ENCODE measurements at regions not wholly inside any gene's neighbourhood (a gene's known extent, or its start where the extent isn't known, plus 50 kb on each side); places are given as distances from the start of the nearest gene placed in this dataset.

DNA sequence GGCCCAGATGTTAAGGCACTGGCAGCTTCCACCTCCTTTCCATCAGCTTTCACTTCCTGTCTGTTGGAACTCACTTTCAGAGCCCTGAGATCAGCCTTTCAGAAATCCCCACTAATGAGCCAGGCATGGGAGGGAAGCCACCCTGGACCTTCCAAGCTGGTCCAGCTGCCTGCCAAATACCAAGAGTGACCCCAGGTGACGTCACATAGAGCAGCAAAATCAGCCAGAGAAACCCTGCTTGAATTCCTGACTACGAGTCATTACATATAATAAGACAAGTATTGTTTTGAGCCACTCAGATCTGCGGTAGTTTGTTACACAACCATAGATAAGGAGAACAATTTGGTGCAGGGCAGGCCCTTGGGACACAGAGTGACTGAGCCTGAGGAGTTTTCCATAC is 556.0 kb upstream of the JAG1 start:
- no peak for DNase-seq

DNA sequence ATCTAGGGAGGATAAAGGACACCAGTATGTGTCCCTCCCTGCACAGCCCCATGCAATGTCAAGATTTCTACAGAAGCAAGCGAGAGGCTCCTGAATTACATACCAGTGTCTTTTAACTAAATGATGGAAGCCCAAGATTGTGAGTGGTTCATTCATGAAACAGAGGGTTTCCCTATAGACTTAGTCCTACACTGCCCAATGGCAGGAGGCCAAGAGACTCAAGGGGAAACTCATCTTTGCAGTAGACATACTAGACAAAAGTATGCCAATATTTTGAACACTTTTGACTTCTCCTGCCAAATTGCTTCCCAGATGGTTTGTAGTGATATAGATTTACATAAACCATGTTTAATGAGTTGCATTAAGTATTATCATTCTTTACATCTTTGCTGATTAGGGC is 557.2 kb upstream of the JAG1 start:
- no peak for DNase-seq

DNA sequence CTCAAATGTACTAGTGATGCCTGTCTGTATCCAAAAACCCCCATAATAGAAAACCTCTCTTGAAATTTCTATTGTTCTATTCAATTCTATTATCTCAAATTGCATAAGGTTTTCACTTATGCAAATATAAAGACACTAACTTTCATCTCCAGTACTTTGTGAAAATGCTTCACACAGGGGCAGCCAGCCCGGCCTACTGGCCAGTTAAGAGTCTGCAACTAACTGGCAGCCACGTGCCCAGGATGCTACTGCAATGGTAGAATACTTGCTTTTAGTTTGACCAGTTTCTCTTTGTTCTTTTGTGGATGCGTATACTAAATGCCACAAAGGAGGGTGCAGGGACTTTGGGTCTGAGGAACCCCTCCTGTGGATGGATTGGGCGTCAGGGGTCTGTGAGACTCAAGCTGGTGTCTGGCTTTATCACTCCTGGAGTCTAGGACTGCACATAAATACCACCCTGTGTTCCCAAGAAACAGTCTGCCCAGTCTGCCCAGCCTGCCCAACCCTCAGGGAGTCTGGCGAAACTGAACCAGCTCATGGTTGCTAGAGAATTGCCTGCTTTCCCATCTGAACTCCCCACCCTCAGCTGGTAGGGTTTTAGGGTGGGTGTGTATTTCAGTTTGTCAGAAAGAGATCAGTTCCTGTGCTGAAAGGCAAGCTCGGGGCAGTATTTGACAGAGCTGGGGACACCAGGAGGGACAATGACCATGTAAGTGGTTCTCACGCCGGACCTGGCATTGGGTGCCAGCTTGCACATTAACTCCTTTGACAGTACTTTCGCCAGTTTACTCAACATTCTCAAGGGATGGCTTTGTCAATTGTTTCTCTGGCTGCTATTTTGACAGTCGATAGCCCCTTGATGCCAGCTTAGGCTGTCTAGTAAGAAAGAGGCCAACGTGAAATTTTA is 558.2 kb upstream of the JAG1 start:
- DNase-seq: no peak

DNA sequence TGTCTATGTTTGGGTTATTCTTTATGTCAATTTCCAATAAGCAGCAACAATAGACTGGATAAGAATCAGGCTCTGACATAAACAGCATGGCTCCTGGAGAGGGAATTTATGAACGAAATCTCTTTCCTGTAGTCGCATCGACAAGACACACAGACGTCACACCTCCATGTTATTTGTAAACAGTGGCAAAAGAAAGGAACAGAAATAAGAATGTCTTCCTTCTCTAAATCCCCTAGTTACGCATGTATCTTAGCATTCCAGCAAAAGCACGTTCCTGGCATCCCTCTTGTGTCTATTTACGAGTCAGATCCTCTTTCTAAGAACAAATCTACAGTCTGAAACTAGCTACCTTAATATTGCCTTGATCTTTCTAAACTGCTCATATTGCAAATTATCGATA is 559.1 kb upstream of the JAG1 start:
- DNase-seq: no peak

DNA sequence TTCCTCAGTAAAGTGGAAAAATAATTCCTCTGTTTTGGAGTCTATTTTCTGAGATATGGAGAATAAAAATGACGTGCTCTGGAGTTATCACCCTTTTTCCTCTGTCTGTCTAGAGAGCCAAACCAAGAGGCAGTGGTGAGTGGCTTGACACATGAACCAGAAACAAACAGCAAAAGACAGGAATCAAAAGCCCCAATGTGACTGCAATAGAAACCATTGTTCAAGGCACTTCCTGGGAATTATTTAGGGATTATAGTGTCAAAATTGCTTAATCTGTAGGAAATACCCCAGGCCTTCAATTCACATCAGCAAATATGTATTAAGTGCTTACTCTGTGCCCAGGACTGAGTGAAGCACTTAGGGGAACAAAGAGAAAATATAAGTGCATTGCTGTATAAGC is 560.4 kb upstream of the JAG1 start:
- DNase-seq: no peak

DNA sequence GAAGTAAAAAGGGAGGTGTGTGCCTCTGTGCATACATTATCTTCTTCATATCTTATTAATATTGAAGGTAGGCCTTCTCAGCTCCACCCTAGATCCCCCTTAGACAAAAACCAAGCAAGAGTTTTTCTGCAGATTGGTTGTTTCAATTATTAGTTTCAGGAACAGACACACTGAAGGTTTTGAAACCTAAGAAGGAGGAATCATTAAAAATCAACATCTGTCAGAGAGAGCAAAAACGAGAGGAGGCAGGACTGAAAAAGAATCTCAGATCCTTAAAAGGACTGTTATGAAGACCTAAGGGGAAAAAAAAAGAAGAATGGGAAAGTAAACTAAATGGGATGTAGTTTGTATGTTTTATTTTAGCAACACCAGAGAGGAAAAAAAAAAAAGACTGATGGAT is 560.8 kb upstream of the JAG1 start:
- no peak for DNase-seq

DNA sequence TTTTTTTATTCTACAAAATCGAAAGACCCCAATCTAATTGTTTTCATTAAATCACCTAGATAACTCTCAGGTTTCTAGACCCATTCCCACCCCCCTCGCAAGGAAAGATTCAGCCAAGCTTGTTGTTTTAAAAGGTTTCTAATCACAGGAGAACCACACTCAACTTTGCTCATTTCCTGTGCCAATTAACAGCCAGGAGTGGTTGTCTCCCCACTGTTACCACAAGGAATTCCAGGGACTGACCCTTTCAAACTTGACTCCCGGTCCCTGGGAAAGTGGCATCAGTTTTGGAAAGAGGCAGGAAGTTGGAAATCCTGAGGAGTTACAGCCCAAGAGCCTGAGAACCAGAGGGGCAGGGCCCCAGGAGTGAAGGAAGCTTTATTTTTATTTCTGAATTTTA is 561.3 kb upstream of the JAG1 start:
- DNase-seq: no peak

DNA sequence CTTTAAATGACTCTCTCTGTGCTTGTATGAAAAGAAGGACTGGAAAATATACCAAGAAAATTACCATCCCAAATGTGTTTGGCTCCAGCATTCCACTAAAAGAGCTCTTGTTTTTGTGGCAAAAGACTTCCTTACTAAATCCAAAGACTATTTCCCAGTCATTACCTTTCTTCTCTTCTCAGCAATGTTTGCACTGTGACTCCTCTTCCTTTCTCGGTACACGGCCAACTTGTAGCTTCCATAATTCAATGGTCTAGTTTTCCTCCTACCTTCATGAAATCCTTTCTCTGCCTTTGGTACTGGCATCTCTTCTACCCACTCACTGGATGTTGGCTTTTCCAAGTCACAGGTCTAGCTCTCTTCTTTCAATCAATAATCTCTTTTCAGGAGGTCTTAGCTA is 568.5 kb upstream of the JAG1 start:
- no peak for DNase-seq

DNA sequence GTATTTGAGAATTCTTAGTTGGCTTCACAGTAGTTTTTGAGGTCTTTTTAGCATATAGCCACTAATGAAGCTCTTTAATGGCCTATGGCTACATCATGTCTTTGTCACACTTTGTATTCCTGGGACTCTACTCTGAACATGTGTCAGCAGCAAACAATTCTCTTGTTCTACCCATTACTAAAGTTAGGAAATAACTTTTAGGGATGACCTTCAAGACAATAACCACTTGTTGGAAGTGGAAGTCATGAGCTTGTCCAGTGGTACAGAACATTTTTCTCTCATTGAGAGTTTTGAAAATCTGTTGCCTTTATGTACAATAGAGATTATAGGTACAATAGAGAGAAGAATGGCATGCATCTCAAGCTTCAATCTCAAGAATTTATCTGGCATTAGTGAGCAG is 571.6 kb upstream of the JAG1 start:
- no peak for DNase-seq

DNA sequence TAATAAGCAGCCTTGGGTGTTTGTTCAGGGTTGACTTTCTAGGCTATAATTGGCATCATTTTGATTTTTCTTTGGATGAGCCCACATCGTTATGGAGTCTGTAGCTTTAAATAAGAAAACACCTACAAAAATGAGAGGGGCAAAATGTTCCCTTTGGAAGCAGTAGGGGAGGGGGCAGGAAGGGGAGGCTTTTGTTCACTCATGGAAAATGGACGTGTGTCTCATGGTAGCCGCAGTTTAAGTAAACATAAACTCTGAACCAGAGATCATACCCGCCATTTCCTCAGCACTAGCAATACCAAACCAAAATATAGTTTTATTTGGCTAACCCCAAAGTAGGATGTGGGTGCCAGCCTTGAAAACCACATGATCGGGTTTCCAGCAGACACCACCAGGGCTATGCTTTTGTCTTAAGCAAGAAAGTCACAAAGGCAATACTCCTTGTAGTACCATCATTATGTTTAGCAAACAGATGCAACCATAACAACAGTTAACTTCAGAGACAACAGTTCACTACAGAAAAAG is 572.5 kb upstream of the JAG1 start:
- no peak for DNase-seq

DNA sequence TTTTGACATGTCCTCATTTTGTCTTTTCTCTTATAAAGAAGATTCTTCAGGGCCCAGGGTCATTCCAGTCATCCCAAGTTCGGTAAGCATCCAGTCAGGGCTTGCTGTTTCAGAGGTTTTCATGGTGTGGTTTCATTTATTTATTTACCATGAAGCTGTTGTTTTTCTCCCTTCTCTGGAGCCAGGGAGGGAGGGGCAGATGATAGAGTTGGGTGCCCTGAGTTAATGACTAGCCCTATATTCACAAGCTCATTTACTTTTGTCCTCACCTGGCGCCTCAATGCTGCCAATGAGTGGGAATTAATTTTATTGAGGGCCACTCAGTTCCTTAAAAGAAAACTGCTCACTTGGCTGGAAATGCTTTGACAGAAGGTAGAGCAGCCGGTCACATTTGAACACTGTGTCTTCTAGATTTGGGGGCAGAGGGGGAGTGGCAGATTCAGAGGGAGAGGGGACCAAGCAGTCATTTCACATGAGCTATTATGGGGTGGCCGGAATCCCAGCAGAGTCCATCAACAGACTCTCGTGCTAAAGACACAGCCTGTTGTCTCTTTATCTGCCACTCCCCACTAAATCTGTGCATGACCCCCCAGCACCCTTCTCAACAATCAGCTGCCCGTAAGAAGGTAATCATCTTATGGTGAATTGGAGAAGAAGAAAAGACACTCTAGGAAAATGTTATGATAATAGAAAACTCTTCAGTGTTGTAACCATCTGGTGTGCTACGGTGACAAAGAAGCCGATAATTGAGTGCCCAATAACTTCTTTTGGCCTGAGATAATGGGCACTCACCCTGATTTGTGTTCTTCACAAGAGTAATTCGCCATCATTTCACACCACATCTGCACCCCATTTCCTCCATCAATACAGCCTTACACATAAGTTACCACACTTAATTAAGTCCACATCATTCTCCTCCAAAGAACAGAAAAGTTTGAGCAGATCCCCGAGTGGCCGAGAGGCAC is 573.5 kb upstream of the JAG1 start:
- no peak for DNase-seq

DNA sequence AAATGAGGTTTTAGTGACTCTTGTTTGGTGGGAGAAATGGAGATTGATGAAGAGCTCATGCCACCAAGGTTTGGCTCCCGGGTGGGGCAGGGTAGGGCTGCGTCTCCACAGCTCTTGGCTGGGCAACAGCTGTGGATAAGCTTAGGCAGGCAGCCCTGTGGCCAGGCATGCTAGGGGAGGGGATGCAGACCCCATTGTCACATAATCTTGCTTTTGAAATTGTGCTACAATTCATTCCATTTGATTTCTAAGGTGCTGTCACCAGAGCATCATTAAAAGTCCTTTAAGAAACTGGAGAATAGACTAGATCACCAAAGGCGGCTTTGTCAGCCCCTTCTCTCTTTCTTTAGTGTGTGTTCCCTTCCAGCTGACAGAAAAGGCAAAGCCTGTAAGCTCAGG is 574.2 kb upstream of the JAG1 start:
- no peak for DNase-seq

DNA sequence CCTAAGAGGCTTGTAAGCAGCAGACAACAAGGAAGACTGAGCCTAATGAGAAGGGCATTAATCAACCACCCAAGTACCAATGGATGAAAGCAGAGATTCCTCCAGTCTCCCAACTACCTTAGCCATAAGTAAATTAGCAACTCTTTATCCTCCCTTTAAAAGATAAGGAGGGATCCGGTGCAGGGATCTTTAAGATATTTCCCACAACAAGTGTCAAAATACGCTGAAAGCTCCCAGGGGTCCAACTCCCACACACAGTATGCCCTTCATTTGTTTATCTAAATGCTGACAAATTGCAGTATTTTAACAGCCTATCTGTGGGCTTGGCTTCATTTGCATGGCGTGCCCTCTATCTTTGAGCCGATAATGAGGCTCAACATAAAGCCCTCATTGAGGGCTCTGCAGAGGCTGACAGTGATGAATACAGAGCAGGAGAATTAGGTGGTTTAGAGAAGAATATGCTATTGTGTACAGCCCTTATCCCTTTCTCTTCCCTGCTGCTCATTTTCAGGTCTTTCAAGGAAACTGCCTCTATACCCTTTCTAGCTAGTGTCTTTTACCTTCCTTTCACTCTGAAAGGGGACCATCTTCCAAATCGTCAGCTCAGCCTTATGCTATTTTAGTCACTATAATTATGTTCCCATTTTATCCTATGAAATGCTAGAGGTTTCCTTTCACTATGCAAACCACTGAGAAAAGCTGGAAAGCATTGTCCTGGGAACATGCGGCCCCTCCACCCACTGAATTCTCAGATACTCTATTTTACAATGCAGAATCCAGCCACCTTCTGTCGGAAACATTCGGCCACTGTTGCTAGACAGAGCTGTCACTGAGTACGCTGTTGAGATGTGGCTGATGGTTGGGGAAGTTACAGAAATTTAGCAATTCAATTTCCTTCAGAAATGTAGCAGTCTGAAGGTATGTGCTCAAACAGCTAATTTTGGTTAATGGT is 575.2 kb upstream of the JAG1 start:
- no peak for DNase-seq

DNA sequence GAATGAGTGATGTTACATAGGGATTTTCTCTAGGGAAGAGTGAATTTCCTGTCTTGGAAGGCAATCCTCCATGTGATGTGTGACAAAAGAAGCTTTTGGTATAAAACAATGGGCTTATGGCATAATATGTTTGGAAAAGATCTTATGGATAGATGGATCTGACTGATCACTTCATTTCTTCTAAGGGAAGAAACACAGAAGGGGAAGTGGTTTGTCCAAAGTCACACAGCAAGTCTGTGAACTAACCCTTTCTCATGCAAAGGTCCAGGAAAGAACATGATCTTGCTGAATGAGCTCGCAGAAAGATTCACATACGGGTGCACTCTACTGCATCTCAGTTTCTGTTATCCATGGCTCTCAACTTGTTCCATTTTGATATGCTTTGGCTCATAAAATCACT is 575.9 kb upstream of the JAG1 start:
- DNase-seq: no peak

DNA sequence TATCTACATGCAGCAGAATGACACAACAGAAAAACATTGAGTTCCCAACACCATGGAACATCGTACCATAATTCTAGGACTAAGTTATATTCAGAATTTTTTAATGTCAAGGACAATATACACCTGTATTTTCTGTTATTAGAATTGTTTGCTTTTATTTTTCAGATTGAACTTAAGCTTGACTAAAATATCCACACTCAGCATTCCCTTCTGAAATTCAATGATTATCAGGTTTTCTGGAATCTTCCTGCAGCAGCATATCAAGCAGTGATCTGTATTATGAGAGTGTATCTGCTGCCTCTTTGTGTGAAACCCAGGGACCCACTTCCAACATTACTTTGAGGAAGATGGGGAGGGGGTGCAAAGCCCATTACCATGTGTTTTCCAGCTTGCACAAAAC is 578.6 kb upstream of the JAG1 start:
- DNase-seq: no peak

DNA sequence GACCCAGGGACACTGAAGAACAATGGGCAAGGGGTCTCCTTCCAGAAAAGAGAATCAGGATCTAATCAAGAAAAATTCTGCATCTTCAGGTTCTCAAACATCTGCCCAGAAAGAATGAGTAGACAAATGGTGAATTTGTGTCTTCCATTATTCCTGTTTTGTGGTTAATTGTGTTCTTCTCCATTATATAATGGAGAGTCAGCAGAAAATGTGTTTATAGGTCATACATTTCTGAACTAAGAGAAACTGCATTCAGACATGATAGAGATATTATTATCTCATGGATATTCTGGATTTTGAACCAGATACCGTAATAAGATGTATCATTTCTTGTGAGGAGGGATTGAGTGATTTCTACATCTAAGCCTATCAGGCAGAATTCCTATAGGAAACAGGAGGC is 581.7 kb upstream of the JAG1 start:
- no peak for DNase-seq

DNA sequence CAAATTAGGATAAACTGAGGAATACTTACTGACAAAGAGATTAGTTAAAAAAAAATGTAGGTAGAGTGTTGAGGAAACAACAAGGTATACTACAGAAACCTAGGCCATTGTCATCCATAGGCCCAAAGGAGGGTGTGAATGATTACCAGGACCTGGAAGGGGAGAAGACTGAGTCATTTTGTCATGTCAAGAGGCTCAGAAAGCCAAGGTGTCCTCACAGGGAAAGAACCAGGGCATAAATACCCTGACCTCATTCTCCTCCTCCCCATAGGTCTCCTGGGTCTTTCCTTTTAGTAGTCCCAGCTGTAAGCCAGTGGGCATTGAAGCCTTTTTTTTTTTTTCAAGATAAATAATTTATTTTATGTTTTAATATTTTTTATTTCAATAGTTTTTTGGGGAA is 582.1 kb upstream of the JAG1 start:
- DNase-seq: no peak

DNA sequence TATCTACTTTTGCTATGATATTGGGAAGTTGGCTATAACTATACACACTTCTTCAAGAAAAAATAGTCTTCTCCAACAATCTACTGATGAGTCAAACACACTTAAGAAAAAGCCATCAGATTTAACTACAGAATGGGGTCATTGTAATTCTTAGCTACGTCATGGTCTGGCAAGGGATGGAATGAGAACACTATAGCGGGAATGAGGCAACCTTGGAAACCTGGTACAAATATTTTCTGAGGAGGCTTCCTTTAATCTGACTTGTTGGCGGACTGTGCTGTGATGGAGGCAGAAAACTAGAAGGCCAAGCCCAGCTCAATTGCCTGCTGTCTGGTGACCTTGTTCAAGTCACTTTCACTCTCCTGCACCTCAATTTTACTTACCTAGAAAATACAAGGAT is 586.8 kb upstream of the JAG1 start:
- DNase-seq: no peak

DNA sequence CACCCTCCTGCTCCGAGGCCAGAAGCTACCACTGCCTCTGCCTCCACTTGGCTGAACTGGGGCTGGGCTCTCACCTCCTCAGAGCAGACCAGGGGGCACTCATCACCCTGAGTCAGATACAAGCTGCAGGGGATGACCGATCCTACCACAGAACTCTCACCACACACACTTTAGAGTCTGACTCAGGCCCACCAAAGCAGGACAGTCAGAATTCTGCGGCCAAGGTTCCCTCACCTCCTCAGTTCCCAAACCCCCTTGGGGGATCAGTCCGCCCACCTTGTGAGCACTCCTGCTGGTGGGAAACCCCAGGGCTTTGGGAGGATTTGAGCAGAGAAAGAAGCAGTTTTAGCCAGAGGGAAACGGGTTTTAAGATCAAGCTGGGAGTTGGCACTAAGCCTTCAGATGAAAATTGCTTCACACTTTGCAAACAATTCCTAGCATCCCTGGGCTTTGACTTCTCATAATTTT is 587.8 kb upstream of the JAG1 start:
- DNase-seq: no peak

DNA sequence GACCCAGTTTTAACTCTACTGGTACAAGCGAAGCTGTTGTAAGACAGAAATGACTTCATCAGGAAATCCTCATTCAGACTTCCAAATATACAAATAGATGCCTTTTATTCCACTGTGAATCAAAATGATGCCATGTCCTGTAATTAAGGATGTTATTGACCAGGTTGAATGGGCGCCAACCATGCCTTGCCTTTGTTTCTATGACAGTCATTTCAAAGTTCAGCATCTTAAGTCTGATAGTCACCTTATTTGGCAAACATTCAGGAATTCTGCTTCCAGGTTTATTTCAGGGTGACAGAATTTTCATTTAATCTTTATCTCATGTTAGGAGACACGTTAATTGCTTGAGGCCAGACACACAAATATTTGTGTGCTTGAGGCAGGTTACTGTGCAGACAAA is 592.8 kb upstream of the JAG1 start:
- no peak for DNase-seq

DNA sequence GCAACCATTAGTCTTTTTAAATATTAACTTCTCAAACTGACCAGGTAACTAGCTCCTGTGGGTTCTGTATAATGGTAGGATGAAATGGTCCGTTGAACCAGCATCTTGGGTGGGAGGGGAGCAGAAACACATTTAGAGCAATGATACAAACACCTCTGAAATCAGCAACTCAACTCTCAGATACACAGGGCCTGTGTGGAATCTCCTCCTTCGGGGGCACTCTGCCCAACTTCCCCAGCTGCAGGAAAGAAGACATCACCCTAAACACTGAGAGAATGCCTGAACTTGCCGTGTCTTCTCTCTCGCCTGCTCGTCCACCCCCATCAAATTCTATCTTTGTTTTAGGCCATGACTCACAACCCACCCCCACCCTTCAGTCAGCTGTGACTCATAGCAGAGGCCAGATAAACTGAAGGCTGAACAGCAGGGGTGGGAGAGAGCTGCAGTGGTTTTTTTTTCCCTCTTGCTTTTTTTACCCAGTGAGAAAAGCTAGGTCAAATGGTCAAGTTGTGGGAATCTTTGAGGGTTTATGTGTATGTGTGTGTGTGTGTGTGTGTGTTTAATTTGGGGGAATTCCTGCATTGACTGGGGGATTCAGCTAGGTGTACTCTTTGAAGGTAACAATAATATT is 593.4 kb upstream of the JAG1 start:
- DNase-seq: no peak

DNA sequence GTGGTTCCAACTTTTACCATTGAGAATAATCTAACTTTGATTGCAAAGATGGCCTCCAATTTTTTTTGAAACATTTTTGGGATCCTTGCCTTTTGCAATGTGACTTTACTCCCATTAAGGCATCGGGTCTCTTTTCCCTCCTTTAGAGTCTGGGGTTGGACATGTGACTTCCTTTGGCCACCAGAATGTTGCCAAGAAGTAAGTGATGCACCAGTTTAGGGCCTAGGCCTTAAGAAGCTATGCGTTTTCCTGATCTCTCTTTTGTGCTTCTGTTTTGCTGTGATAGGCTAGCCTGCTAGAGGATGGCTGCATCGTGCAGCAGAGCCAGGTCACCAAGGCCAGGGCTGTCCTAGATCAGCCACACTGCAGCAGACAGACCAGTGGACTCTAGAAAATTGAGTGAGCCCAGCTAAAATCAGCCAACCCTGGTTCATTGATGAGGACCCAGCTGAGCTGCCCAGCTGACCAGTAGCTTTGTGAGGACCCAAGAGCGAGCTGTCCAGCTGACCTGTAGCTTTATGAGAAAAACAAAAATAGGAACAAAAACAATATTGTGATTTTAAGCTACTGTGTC is 594.0 kb upstream of the JAG1 start:
- no peak for DNase-seq

Measured in stimulated activated CD4-positive, alpha-beta T cell treated with anti-CD3 and anti-CD28 coated beads, Interleukin-4, amount 100 ng/mL, for 4 hours (primary cell).